ENCODE measurements at regions not wholly inside any gene's neighbourhood (a gene's known extent, or its start where the extent isn't known, plus 50 kb on each side); places are given as distances from the start of the nearest gene placed in this dataset.

GRCh38 chr11:123362941-123363340, 67.1 kb upstream of the GRAMD1B start:
- TF ChIP-seq YY1 (IDR thresholded peaks at IDR 0.05) (no peak), CTCF (IDR thresholded peaks at IDR 0.05; ENCODE audit: low read depth, low read length, missing input control) (no peak)
